H1 (cell line): ENCODE measurements at regions not wholly inside any gene's neighbourhood (a gene's known extent, or its start where the extent isn't known, plus 50 kb on each side); places are given as distances from the start of the nearest gene placed in this dataset.

Experiments
- CTCF ChIA-PET: fragments of 300-600 bp; sonication (Branson Sonifier 250); formaldehyde crosslinking; loops from one replicate; lab custom pipeline; 2021; ENCODE audit not compliant: partially characterized antibody; lab: Charles Lee
- POLR2A ChIA-PET: fragments of 300-600 bp; sonication (Branson Sonifier 250); formaldehyde crosslinking; loops from one replicate; lab custom pipeline; 2021; ENCODE audit warnings: inconsistent platforms; ENCODE audit not compliant: partially characterized antibody; lab: Charles Lee
- DNase-seq, 2 experiments: peaks; one replicate each; pipeline versions ENCODE4 v3.0.0 to v3.0.0-alpha.2; 2010 to 2022; ENCODE audit warnings: low spot score in 2 of 2, low read depth in 1 of 2, mixed read lengths in 1 of 2
- FAIRE-seq: peaks from 2 replicates; lab custom pipeline; 2011; peaks lifted over from hg19 to GRCh38; lab: Jason Lieb, UNC
- H2AFZ ChIP-seq: 2 replicates; pipeline ENCODE4 v1.8.1; 2012; ENCODE audit warnings: low read length, inconsistent platforms
- H2AK5ac ChIP-seq: 2 replicates; pipeline ENCODE4 v1.6.1; 2013; ENCODE audit warnings: low read depth, low read length
- H2BK120ac ChIP-seq: replicated peaks from 2 replicates; pipeline ENCODE3; 2013; ENCODE audit warnings: low read depth, low read length, inconsistent platforms
- H2BK12ac ChIP-seq: 2 replicates; pipeline ENCODE4 v1.6.1; 2013; ENCODE audit warnings: low read depth, low read length
- H2BK15ac ChIP-seq: 2 replicates; pipeline ENCODE4 v1.6.1; 2013; ENCODE audit warnings: low read length
- H2BK20ac ChIP-seq: 2 replicates; pipeline ENCODE4 v1.6.1; 2013; ENCODE audit warnings: low read length
- H2BK5ac ChIP-seq: 2 replicates; pipeline ENCODE4 v1.6.1; 2013; ENCODE audit warnings: low read depth, low read length
- H3K14ac ChIP-seq: 2 replicates; pipeline ENCODE4 v1.6.1; 2013; ENCODE audit warnings: inconsistent platforms; ENCODE audit not compliant: insufficient read length
- H3K18ac ChIP-seq: 2 replicates; pipeline ENCODE4 v1.6.1; 2013; ENCODE audit warnings: low read length; ENCODE audit errors: extremely low read depth
- H3K23ac ChIP-seq: 2 replicates; pipeline ENCODE4 v1.6.1; 2013; ENCODE audit warnings: inconsistent platforms; ENCODE audit not compliant: insufficient read length
- H3K23me2 ChIP-seq: 2 replicates; pipeline ENCODE4 v1.6.1; 2013; ENCODE audit warnings: low read depth, low read length
- H3K27ac ChIP-seq: 2 replicates; pipeline ENCODE4 v1.6.1; 2011; ENCODE audit warnings: low read depth, low read length, inconsistent platforms
- H3K27me3 ChIP-seq, 4 experiments: replicated peaks in 1 of 4; 1 replicate in 1 of 4; 2 replicates in 3 of 4; pipeline versions ENCODE4 v1.6.1 to v1.8.1; 2011 to 2013; ENCODE audit warnings: low read length in 3 of 4, mild to moderate bottlenecking in 3 of 4, inconsistent platforms in 2 of 4, mixed read lengths in 2 of 4, moderate library complexity in 1 of 4; ENCODE audit not compliant: control insufficient read depth in 3 of 4, insufficient read depth in 3 of 4; ENCODE audit errors: extremely low read depth in 1 of 4
- H3K36me3 ChIP-seq, 4 experiments: 2 replicates each; pipeline versions ENCODE4 v1.6.1 to v1.8.1; 2011 to 2013; ENCODE audit warnings: mild to moderate bottlenecking in 4 of 4, low read length in 3 of 4, moderate library complexity in 2 of 4, control low read depth in 1 of 4, inconsistent platforms in 1 of 4; ENCODE audit not compliant: insufficient read depth in 4 of 4, control insufficient read depth in 2 of 4
- H3K4ac ChIP-seq: replicated peaks from 2 replicates; pipeline ENCODE3; 2013; ENCODE audit warnings: low read length, low read depth, mixed read lengths, inconsistent platforms; ENCODE audit not compliant: insufficient read length
- H3K4me1 ChIP-seq, 4 experiments: replicated peaks in 1 of 4; 1 replicate in 1 of 4; 2 replicates in 3 of 4; pipeline versions ENCODE4 v1.6.1 to v1.8.1; 2011 to 2013; ENCODE audit warnings: low read length in 3 of 4, inconsistent platforms in 2 of 4, mixed read lengths in 1 of 4; ENCODE audit not compliant: insufficient read depth in 4 of 4, control insufficient read depth in 3 of 4
- H3K4me2 ChIP-seq, 2 experiments: 2 replicates each; pipeline versions ENCODE4 v1.6.1 to v1.8.1; 2011 to 2013; ENCODE audit warnings: low read depth in 2 of 2, low read length in 2 of 2, control low read depth in 1 of 2, inconsistent platforms in 1 of 2, mild to moderate bottlenecking in 1 of 2; ENCODE audit not compliant: insufficient read depth in 1 of 2
- H3K4me3 ChIP-seq, 4 experiments: fragments of 200-600, 300-600 bp in 1 of 4; sonication (generic), shearing (Covaris generic), sonication (Bioruptor Twin) in 1 of 4; 2 replicates each; pipeline versions ENCODE4 v1.5.1 to v1.8.1; 2011 to 2016; ENCODE audit warnings: low read length in 4 of 4, low read depth in 3 of 4, control low read depth in 2 of 4, inconsistent platforms in 2 of 4, mild to moderate bottlenecking in 2 of 4, mixed read lengths in 1 of 4, moderate library complexity in 1 of 4; ENCODE audit not compliant: insufficient read depth in 2 of 4; ENCODE audit errors: extremely low read depth in 1 of 4
- H3K56ac ChIP-seq: replicated peaks from 2 replicates; pipeline ENCODE3; 2013; ENCODE audit warnings: low read depth, mild to moderate bottlenecking, mixed read lengths, low read length, inconsistent platforms; ENCODE audit not compliant: insufficient read length
- H3K79me1 ChIP-seq: 2 replicates; pipeline ENCODE4 v1.6.1; 2013; ENCODE audit warnings: low read depth, low read length, control low read depth
- H3K79me2 ChIP-seq, 2 experiments: 2 replicates each; pipeline versions ENCODE4 v1.6.1 to v1.8.1; 2012 to 2013; ENCODE audit warnings: low read length in 2 of 2, mild to moderate bottlenecking in 2 of 2, inconsistent platforms in 1 of 2; ENCODE audit not compliant: insufficient read depth in 2 of 2, control insufficient read depth in 1 of 2
- H3K9ac ChIP-seq, 4 experiments: replicated peaks in 1 of 4; 1 replicate in 1 of 4; 2 replicates in 3 of 4; pipeline versions ENCODE4 v1.6.1 to v1.8.1; 2011 to 2013; ENCODE audit warnings: low read depth in 3 of 4, low read length in 3 of 4, control low read depth in 2 of 4, mild to moderate bottlenecking in 2 of 4, moderate library complexity in 2 of 4, inconsistent platforms in 1 of 4; ENCODE audit errors: extremely low read depth in 1 of 4
- H3K9me3 ChIP-seq, 2 experiments: 2 replicates each; pipeline versions ENCODE4 v1.6.1 to v1.8.1; 2012 to 2013; ENCODE audit warnings: mild to moderate bottlenecking in 2 of 2, moderate library complexity in 2 of 2, control low read depth in 1 of 2, inconsistent platforms in 1 of 2, low read depth in 1 of 2, low read length in 1 of 2, mixed read lengths in 1 of 2; ENCODE audit not compliant: insufficient read depth in 2 of 2
- H4K20me1 ChIP-seq, 2 experiments: replicated peaks in 1 of 2; 2 replicates each; pipeline versions ENCODE3 to v1.8.1; 2011 to 2013; ENCODE audit warnings: inconsistent platforms in 2 of 2, low read length in 2 of 2, mild to moderate bottlenecking in 1 of 2; ENCODE audit not compliant: insufficient read depth in 2 of 2, control insufficient read depth in 1 of 2
- H4K5ac ChIP-seq: 2 replicates; pipeline ENCODE4 v1.6.1; 2013; ENCODE audit warnings: low read length, low read depth, mixed read lengths, inconsistent platforms; ENCODE audit not compliant: insufficient read length
- H4K8ac ChIP-seq: 2 replicates; pipeline ENCODE4 v1.8.0; 2013; ENCODE audit warnings: mild to moderate bottlenecking, moderate library complexity, low read length, inconsistent platforms; ENCODE audit not compliant: insufficient read depth; ENCODE audit errors: extremely low read depth
- H4K91ac ChIP-seq: replicated peaks from 2 replicates; pipeline ENCODE3; 2013; ENCODE audit warnings: low read length, mixed read lengths, inconsistent platforms; ENCODE audit not compliant: insufficient read length
- BRCA1 ChIP-seq: IDR thresholded peaks from 2 replicates; pipeline ENCODE4 v1.6.1; 2012; ENCODE audit warnings: low read depth, low read length, improper control_type of control experiment
- CEBPB ChIP-seq: IDR thresholded peaks from 2 replicates; pipeline ENCODE4 v1.6.1; 2012; ENCODE audit warnings: low read depth, low read length
- POLR2AphosphoS5 ChIP-seq: IDR thresholded peaks from 2 replicates; pipeline ENCODE4 v1.6.1; 2011; ENCODE audit warnings: low read depth, low read length
- RNF2 ChIP-seq: fragments of 200-900, 300-1000 bp; sonication (generic); IDR thresholded peaks from 2 replicates; pipeline ENCODE4 v1.7.1; 2016; ENCODE audit warnings: borderline replicate concordance, low read depth, mild to moderate bottlenecking, antibody characterized with exemption, low read length; ENCODE audit not compliant: poor library complexity, severe bottlenecking; ENCODE audit errors: missing control alignments
- SIN3A ChIP-seq, 2 experiments: IDR thresholded peaks in 1 of 2; conservative IDR thresholded peaks in 1 of 2; 2 replicates each; pipeline ENCODE4 v1.6.1; 2011 to 2012; ENCODE audit warnings: low read length in 2 of 2, improper control_type of control experiment in 1 of 2, low read depth in 1 of 2, mild to moderate bottlenecking in 1 of 2
- TCF12 ChIP-seq: IDR thresholded peaks from 2 replicates; pipeline ENCODE4 v1.6.1; 2011; ENCODE audit warnings: low read depth, mild to moderate bottlenecking, low read length
- WGBS, 2 experiments: shearing (Covaris generic) in 1 of 2; methylation state at CpG; one replicate each; pipeline versions ENCODE4 v1.1.6 to v1.1.7; 2013 to 2015; ENCODE audit warnings: low lambda C conversion rate in 2 of 2, mixed read lengths in 2 of 2, inconsistent platforms in 1 of 2, low coverage in 1 of 2, missing lambda C conversion rate in 1 of 2; ENCODE audit not compliant: insufficient replicate concordance in 2 of 2, insufficient coverage in 1 of 2, insufficient read length in 1 of 2; ENCODE audit errors: extremely low coverage in 1 of 2, missing lambda C conversion rate in 1 of 2; 5-methylcytosine and 5-hydroxymethylcytosine counted together
- TF ChIP-seq, protein P1 (sequence below), 3 experiments: IDR thresholded peaks; 1 replicate in 2 of 3; 2 replicates in 1 of 3; pipeline versions ENCODE4 v1.5.1 to v1.6.1; 2011; ENCODE audit warnings: low read length in 3 of 3, mild to moderate bottlenecking in 3 of 3, inconsistent platforms in 2 of 3, low read depth in 1 of 3, moderate library complexity in 1 of 3; ENCODE audit not compliant: insufficient read depth in 1 of 3; ENCODE audit errors: control extremely low read depth in 1 of 3

DNA sequence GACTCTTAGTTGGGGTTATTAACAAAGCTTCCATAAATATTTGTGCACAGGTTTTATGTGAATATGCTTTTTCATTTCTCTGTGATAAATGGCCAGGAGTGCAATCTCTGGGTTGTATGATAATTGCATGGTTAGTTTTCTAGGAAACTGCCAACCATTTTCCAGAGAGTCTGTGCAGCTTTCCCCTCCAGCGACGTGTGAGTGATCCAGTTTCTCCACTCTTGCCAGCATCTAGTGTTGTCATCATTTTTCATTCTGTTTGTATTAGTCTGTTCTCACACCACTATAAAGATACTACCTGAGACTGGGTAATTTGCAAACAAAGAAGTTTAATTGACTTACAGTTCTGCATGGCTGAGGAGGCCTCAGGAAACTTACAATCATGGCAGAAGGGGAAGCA, 319.6 kb upstream of the SHH start:
- WGBS, 2 experiments = 100% methylated on average over 2 of the region's 2 CpGs; no CpG with 5 or more reads in 1 of the 2 experiments
- CTCF ChIA-PET = interaction anchor here (1.2 kb wide), 1 partner anchor 12 kb away, joined by 3 read pairs; no protein-coding TSS in a partner anchor
- no peaks in the 10 kb centered on the region for H3K79me2 ChIP-seq
- H3K9ac ChIP-seq = no peak overlapping the region
- no peak overlapping the region for H3K4me2 ChIP-seq
- peaks cover 0 to 3% (median 0%) of the 10 kb centered on the region in 4 experiments; a peak in 1 of 7 replicates for H3K4me1 ChIP-seq
- no peak overlapping the region for H4K8ac ChIP-seq
- H2BK5ac ChIP-seq = no peak overlapping the region
- POLR2A ChIA-PET = no interaction called here
- H2BK20ac ChIP-seq = no peak overlapping the region
- no peak overlapping the region for H3K27ac ChIP-seq
- no peaks in the 10 kb centered on the region for H3K36me3 ChIP-seq
- FAIRE-seq = no peak
- H3K56ac ChIP-seq = no peak overlapping the region
- no peak overlapping the region for H4K91ac ChIP-seq
- DNase-seq = no peak
- no peaks in the 10 kb centered on the region; a peak in 1 of 4 replicates for H3K9me3 ChIP-seq
- H3K4ac ChIP-seq = no peak overlapping the region
- no peaks in the 10 kb centered on the region for H4K20me1 ChIP-seq
- H3K23me2 ChIP-seq = no peaks in the 10 kb centered on the region
- no peak overlapping the region for H4K5ac ChIP-seq
- H3K4me3 ChIP-seq = no peak overlapping the region
- no peak overlapping the region for H3K18ac ChIP-seq
- no peak for TF ChIP-seq BRCA1
- TF ChIP-seq TCF12 = no peak
- TF ChIP-seq RNF2 = no peak
- no peak for TF ChIP-seq CEBPB
- TF ChIP-seq, protein P1, sequence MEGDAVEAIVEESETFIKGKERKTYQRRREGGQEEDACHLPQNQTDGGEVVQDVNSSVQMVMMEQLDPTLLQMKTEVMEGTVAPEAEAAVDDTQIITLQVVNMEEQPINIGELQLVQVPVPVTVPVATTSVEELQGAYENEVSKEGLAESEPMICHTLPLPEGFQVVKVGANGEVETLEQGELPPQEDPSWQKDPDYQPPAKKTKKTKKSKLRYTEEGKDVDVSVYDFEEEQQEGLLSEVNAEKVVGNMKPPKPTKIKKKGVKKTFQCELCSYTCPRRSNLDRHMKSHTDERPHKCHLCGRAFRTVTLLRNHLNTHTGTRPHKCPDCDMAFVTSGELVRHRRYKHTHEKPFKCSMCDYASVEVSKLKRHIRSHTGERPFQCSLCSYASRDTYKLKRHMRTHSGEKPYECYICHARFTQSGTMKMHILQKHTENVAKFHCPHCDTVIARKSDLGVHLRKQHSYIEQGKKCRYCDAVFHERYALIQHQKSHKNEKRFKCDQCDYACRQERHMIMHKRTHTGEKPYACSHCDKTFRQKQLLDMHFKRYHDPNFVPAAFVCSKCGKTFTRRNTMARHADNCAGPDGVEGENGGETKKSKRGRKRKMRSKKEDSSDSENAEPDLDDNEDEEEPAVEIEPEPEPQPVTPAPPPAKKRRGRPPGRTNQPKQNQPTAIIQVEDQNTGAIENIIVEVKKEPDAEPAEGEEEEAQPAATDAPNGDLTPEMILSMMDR (IDR thresholded peaks at IDR 0.05; ENCODE audit: control extremely low read depth in 1 of 3, insufficient read depth in 1 of 3, low read depth in 1 of 3, low read length in 3 of 3) = no peak
- TF ChIP-seq POLR2AphosphoS5 = no peak
- TF ChIP-seq SIN3A (conservative IDR thresholded peaks at IDR 0.05 in 1 of 2, IDR thresholded peaks at IDR 0.05 in 1 of 2; ENCODE audit: low read depth in 1 of 2, low read length in 2 of 2) = no peak
- no peak overlapping the region for H2BK15ac ChIP-seq
- no peaks in the 10 kb centered on the region for H3K27me3 ChIP-seq
- no peak overlapping the region for H2AFZ ChIP-seq
- no peak overlapping the region for H3K14ac ChIP-seq
- H3K79me1 ChIP-seq = no peaks in the 10 kb centered on the region
- H2BK12ac ChIP-seq = no peak overlapping the region
- H2BK120ac ChIP-seq = no peak overlapping the region
- no peak overlapping the region for H2AK5ac ChIP-seq
- H3K23ac ChIP-seq = no peak overlapping the region
